AG04449 (cell line): ENCODE measurements at regions not wholly inside any gene's neighbourhood (a gene's known extent, or its start where the extent isn't known, plus 50 kb on each side); places are given as distances from the start of the nearest gene placed in this dataset.

Experiments
- CTCF ChIA-PET: fragments of 350-600 bp; formaldehyde crosslinking; extraction: SDS; loops from one replicate; lab custom pipeline; 2021; ENCODE audit warnings: antibody characterized with exemption; lab: Yijun Ruan, JAX
- POLR2A ChIA-PET: fragments of 400-600, 350-600 bp; formaldehyde crosslinking; extraction: SDS; loops from one replicate; lab custom pipeline; 2020; ENCODE audit warnings: antibody characterized with exemption, inconsistent platforms; lab: Yijun Ruan, JAX
- DNase-seq: peaks from one replicate; pipeline ENCODE4 v3.0.0-alpha.2; 2010; ENCODE audit warnings: low read depth, low spot score
- H3K4me3 ChIP-seq: 2 replicates; pipeline ENCODE4 v1.5.1; 2011; ENCODE audit warnings: low read depth, mild to moderate bottlenecking, control low read depth, low read length
- CTCF ChIP-seq: IDR thresholded peaks from one replicate; pipeline ENCODE4 v1.5.1; 2011; ENCODE audit warnings: mild to moderate bottlenecking, moderate library complexity, low read length, control low read depth, inconsistent platforms; ENCODE audit not compliant: insufficient read depth; ENCODE audit errors: missing control alignments

- no peak for TF ChIP-seq CTCF
- ChIA-PET CTCF (no interaction called here), POLR2A (no interaction called here)
- no peak for DNase-seq
- no peak overlapping the region for H3K4me3 ChIP-seq
Observed at GRCh38 chr13:110097013-110097412, 209.9 kb downstream of the COL4A1 start.

GRCh38 chr13:110092831-110093247 is 214.1 kb downstream of the COL4A1 start:
- no peak for TF ChIP-seq CTCF
- DNase-seq: no peak
- ChIA-PET CTCF (no interaction called here), POLR2A (no interaction called here)
- H3K4me3 ChIP-seq: no peak overlapping the region

- ChIA-PET CTCF (interaction anchor here (0.8 to 1.8 kb wide), 7 partner anchors 8 to 20 kb away, joined by 3 to 7 read pairs (median 4); no protein-coding TSS in a partner anchor), POLR2A (no interaction called here)
- no peak for DNase-seq
- TF ChIP-seq CTCF: peak; percentile 11
- no peak overlapping the region for H3K4me3 ChIP-seq
Observed at GRCh38 chr13:110089815-110090214, 217.1 kb downstream of the COL4A1 start.

GRCh38 chr13:110089100-110089499 is 217.9 kb downstream of the COL4A1 start:
- POLR2A ChIA-PET: no interaction called here
- TF ChIP-seq CTCF: no peak
- DNase-seq: no peak
- CTCF ChIA-PET: interaction anchor here (1.2 to 1.8 kb wide), 6 partner anchors 8 to 25 kb away, joined by 3 to 7 read pairs (median 4); no protein-coding TSS in a partner anchor
- H3K4me3 ChIP-seq: no peak overlapping the region

- no peak for TF ChIP-seq CTCF
- no peak overlapping the region for H3K4me3 ChIP-seq
- POLR2A ChIA-PET: no interaction called here
- no peak for DNase-seq
- CTCF ChIA-PET: interaction anchor here (1.4 to 2.6 kb wide), 2 partner anchors 16 to 39 kb away, joined by 4 to 7 read pairs; no protein-coding TSS in a partner anchor
Observed at GRCh38 chr13:110073982-110074381, 233.0 kb downstream of the COL4A1 start.

GRCh38 chr13:110070511-110071120 is 236.3 kb downstream of the COL4A1 start:
- POLR2A ChIA-PET: no interaction called here
- peak; percentile 12 for DNase-seq
- no peak overlapping the region for H3K4me3 ChIP-seq
- no peak for TF ChIP-seq CTCF
- CTCF ChIA-PET: interaction anchor here (1.3 kb wide), 1 partner anchor 46 kb away, joined by 3 read pairs; no protein-coding TSS in a partner anchor
